Peyer's patch (tissue), 4 donors: ENCODE measurements at regions not wholly inside any gene's neighbourhood (a gene's known extent, or its start where the extent isn't known, plus 50 kb on each side); places are given as distances from the start of the nearest gene placed in this dataset.

ENCODE experiments used
- DNase-seq, 3 donors: peaks; one replicate each; pipeline ENCODE4 v3.0.0-alpha.2; 2017 to 2019
- H3K27ac ChIP-seq, 4 donors: fragments of 200-600 bp; sonication (generic); one replicate each; pipeline ENCODE4 v1.5.1; 2016 to 2019
- H3K27me3 ChIP-seq, 2 donors: fragments of 200-600 bp; sonication (generic); one replicate each; pipeline ENCODE4 v1.5.1; 2019
- H3K36me3 ChIP-seq, 3 donors: fragments of 200-600 bp; sonication (generic); one replicate each; pipeline ENCODE4 v1.5.1; 2016 to 2019
- H3K4me1 ChIP-seq, 4 donors: fragments of 200-600 bp; sonication (generic); one replicate each; pipeline ENCODE4 v1.5.1; 2016 to 2019
- H3K4me3 ChIP-seq, 4 donors: fragments of 200-600 bp; sonication (generic); 1 replicate in 3 of 4; 2 replicates in 1 of 4; pipeline ENCODE4 v1.5.1; 2016 to 2019; ENCODE audit warnings: mild to moderate bottlenecking in 1 of 4
- H3K9me3 ChIP-seq, 4 donors: fragments of 200-600 bp; sonication (generic); one replicate each; pipeline ENCODE4 v1.5.1; 2016 to 2019; ENCODE audit warnings: mild to moderate bottlenecking in 1 of 4
- POLR2A ChIP-seq, 2 donors: fragments of 450-650 bp; IDR thresholded peaks; one replicate each; pipeline ENCODE4 v1.5.1; 2017; ENCODE audit warnings: antibody characterized with exemption in 2 of 2, mild to moderate bottlenecking in 2 of 2, moderate library complexity in 2 of 2
- TF ChIP-seq, protein P1 (sequence below), 6 experiments: fragments of 450-650 bp in 4 of 6; fragments of 200-600 bp in 2 of 6; sonication (generic) in 1 of 6; IDR thresholded peaks; one replicate each; pipeline ENCODE4 v1.5.1; 2017 to 2019; ENCODE audit warnings: antibody characterized with exemption in 6 of 6, mild to moderate bottlenecking in 3 of 6, moderate library complexity in 1 of 6

DNA sequence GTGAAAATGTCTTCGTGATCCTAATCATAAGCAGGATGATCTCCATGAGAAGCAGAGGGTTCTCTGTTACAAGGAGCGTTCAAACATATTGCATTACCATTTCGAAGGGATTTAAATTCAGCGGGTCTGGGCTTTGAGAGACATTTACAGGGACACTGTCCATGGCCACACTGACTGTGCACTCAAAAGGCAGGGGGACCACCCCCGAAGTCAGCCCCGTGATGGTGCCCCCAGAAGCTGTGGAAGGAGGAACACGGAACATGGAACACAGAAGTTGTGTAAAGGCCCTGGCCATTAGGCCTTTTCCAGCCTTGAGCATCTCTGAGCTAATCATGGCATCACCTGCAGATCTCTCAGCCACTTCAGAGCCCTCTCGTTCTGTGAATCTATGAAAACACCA is 268.4 kb upstream of the MYT1L start:
- H3K36me3 ChIP-seq: no peaks in the 10 kb centered on the region
- H3K27ac ChIP-seq: no peak overlapping the region
- no peaks in the 10 kb centered on the region for H3K9me3 ChIP-seq
- no peak for DNase-seq
- H3K27me3 ChIP-seq: no peaks in the 10 kb centered on the region
- no peak overlapping the region for H3K4me3 ChIP-seq
- no peaks in the 10 kb centered on the region for H3K4me1 ChIP-seq
- TF ChIP-seq, protein P1, sequence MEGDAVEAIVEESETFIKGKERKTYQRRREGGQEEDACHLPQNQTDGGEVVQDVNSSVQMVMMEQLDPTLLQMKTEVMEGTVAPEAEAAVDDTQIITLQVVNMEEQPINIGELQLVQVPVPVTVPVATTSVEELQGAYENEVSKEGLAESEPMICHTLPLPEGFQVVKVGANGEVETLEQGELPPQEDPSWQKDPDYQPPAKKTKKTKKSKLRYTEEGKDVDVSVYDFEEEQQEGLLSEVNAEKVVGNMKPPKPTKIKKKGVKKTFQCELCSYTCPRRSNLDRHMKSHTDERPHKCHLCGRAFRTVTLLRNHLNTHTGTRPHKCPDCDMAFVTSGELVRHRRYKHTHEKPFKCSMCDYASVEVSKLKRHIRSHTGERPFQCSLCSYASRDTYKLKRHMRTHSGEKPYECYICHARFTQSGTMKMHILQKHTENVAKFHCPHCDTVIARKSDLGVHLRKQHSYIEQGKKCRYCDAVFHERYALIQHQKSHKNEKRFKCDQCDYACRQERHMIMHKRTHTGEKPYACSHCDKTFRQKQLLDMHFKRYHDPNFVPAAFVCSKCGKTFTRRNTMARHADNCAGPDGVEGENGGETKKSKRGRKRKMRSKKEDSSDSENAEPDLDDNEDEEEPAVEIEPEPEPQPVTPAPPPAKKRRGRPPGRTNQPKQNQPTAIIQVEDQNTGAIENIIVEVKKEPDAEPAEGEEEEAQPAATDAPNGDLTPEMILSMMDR (IDR thresholded peaks at IDR 0.05): no peak

GRCh38 chr2:2597712-2598111 is 266.6 kb upstream of the MYT1L start:
- no peaks in the 10 kb centered on the region for H3K36me3 ChIP-seq
- DNase-seq: no peak
- no peaks in the 10 kb centered on the region for H3K27me3 ChIP-seq
- TF ChIP-seq, protein P1 (IDR thresholded peaks at IDR 0.05): no peak
- no peak for TF ChIP-seq POLR2A (IDR thresholded peaks at IDR 0.05)
- no peak overlapping the region for H3K4me3 ChIP-seq
- no peaks in the 10 kb centered on the region for H3K4me1 ChIP-seq
- no peaks in the 10 kb centered on the region for H3K9me3 ChIP-seq
- H3K27ac ChIP-seq: no peak overlapping the region

GRCh38 chr2:2591542-2591940 is 260.5 kb upstream of the MYT1L start:
- Histone ChIP-seq H3K27me3 (no peaks in the 10 kb centered on the region), H3K9me3 (peaks cover 0 to 4% (median 0%) of the 10 kb centered on the region in 4 donors), H3K4me3 (no peak overlapping the region), H3K4me1 (no peaks in the 10 kb centered on the region), H3K27ac (no peak overlapping the region), H3K36me3 (no peaks in the 10 kb centered on the region)
- TF ChIP-seq, protein P1 (IDR thresholded peaks at IDR 0.05): no peak
- TF ChIP-seq POLR2A (IDR thresholded peaks at IDR 0.05): no peak
- no peak for DNase-seq

- DNase-seq: no peak
- H3K27ac ChIP-seq: no peak overlapping the region
- no peaks in the 10 kb centered on the region for H3K27me3 ChIP-seq
- peaks cover 0 to 4% (median 0%) of the 10 kb centered on the region in 4 donors for H3K9me3 ChIP-seq
- no peak for TF ChIP-seq POLR2A (IDR thresholded peaks at IDR 0.05)
- TF ChIP-seq, protein P1 (IDR thresholded peaks at IDR 0.05): no peak
- no peaks in the 10 kb centered on the region for H3K36me3 ChIP-seq
- H3K4me1 ChIP-seq: no peaks in the 10 kb centered on the region
- H3K4me3 ChIP-seq: no peak overlapping the region
These were observed 259.9 kb upstream of the MYT1L start for GRCh38 chr2:2590841-2591541.

DNA sequence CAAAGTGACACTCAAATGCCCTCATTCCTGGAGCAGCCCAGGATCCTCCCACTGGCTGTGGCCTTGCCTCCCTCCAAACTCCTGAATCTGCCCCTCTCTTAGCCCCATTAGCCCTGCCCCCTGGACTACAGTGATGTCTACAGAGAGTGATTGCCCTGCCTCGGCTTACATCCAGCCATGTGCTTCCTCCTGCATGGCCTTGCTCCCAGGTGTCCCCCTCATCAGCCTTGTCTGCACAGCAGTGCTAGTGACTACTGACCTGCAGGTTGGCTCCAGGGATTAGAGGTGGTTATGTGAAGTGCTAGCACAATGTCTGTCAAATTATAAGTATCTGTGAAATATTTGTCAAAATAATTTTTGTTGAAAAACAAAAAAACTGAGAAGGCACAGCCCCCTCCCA is 259.1 kb upstream of the MYT1L start:
- H3K27me3 ChIP-seq: no peaks in the 10 kb centered on the region
- H3K9me3 ChIP-seq: peaks cover 0 to 4% (median 0%) of the 10 kb centered on the region in 4 donors
- DNase-seq: no peak
- no peak overlapping the region for H3K27ac ChIP-seq
- no peak overlapping the region for H3K4me3 ChIP-seq
- no peaks in the 10 kb centered on the region for H3K36me3 ChIP-seq
- H3K4me1 ChIP-seq: no peaks in the 10 kb centered on the region
- TF ChIP-seq POLR2A (IDR thresholded peaks at IDR 0.05): no peak
- TF ChIP-seq, protein P1 (IDR thresholded peaks at IDR 0.05): no peak
